NCI-H526 treated with DMSO at 0.1 percent for 48 hours (cell line): ENCODE measurements at regions not wholly inside any gene's neighbourhood (a gene's known extent, or its start where the extent isn't known, plus 50 kb on each side); places are given as distances from the start of the nearest gene placed in this dataset.

ENCODE experiments used
- DNase-seq: peaks from one replicate; lab custom pipeline; 2025; lab: John Stamatoyannopoulos, UW

DNA sequence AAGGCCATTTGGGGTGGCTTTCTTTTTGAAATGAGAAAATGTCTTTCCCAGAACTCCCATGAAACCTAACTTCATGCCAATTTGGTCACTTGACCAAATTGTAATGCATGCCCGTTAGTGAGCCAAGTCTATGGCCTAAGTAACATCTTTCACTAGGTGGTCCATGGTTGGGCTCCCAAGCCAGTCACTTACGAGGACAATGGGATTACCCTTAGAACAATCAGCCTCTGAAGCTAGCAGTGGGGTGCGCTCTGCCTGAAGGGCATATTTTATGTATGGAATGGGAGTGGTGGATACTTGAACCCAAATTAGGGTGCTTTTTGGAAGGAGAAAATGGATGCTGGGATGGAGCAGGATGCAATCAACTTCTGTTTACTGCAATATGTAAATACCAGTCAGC, 127.4 kb upstream of the GOLIM4 start:
- no peak for DNase-seq

DNA sequence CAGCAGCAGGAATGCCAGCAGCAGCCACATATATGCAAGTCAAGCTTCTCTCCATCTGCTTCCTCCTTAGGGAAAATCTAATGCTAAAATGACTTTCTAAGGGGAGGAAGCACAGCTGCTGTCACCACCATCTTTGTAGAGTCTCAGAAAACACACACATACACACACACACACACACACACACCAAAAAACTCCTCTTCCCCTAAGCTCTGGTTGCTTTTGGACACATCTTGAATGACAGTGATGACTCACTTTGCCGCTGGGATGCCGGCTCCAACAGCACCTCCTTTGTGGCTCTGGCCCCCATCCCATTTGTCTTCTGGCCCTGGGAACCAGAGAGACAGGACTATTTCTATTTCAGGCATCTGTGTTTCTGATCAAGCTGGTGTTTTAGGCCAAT, 124.8 kb upstream of the GOLIM4 start:
- no peak for DNase-seq

DNA sequence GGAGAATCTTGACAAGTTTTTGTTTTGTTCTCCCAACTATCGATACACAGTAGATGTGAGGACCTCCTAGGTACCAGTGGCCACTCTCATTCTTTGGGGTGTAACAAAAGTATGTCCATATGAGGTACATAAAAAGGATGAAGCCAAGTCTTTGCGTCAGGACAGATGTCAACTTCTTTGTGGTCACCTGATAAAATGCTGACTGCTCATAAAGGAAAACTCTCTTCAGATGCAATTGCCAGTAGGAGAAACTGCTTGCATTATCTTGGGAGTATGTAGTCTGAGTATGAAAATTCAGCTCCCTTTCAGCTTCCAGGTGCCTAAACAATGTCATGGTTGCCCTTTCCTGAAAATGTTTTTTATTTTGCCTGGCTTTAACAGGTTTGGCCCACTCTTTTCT, 123.8 kb upstream of the GOLIM4 start:
- no peak for DNase-seq

DNA sequence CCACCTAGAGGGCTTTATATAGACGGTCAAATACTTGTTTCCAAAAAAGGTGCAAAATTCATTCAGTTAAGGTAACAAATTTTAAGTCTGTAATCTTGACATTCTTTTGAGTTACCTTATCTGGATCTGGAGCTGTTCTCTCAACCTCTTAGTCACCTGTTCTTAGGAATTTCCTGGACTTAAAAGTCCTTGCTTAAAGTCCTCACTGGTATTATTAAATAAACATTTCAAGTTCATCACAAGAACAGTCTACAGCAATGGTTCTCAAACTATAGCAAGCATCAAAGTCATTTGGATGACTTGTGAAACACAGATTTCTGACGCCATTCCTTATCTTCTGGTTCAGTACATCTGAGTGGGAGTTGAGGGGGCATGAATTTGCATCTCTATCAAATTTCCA, 122.9 kb upstream of the GOLIM4 start:
- no peak for DNase-seq

DNA sequence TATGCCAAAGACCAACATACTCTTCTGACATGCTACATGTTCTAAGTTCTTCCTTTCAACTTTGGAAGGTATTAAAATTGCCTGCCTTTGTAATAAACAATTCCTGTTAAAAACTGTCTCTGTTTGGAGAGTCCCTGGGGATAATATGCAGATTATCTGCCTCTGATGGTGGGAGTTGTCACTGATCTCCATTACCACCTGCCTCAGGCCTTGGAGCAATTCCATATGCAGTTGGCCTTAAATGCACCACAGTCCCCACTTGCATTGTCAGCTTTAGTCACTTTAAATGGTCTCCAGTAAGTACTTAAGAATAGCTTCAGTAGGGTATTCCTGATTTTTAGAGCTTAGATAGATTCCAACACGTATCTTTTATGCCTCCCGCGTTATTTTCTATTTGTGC, 121.1 kb upstream of the GOLIM4 start:
- peak; percentile 24 for DNase-seq

DNA sequence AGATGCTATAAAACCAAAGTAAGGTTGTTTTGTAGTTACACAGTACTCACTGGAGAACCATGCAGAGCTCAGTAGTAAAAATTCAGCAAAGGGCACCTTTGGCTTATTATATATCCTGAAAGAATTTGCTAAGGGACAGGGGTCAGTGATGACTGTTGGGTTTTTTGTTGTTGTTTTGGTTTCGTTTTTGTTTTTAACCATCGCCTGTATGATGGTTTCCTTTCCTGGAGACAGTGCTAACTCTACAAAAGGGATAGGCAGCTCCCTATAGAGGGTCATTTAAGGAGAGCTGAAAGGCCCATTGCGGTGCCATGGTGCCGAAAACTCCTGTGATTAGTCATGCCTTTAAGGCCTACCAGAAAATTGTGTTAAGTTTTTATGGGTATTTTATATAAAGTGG, 118.2 kb upstream of the GOLIM4 start:
- no peak for DNase-seq

DNA sequence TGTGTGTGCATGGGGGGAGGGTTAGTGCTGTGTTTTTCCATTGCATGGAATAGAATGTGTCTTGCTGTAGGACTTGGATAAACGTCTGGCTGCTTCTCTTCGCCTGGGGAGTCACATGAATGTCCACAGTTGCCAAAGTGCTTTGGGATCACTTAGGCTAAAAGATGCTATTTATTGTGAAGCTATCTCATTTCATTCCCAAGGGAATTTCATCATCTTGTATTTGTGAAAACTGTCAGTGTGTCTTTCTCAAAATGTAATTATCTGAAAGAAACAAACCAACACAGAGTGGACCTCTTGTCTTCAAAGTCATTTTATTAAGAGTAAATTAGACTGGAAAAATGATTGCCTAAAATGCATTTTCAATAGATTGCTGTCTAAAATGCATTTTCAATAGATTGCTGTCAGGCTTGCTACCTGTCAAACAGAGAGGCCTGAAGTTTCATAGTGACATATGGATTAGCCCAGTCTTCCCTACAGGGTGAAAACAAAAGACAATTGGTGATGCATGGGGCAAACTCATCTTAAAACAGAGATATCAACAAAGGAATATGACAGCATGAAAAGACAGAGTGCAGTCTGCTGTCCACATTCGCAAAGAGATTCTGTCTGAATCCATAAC, 117.1 kb upstream of the GOLIM4 start:
- DNase-seq, result no peak

DNA sequence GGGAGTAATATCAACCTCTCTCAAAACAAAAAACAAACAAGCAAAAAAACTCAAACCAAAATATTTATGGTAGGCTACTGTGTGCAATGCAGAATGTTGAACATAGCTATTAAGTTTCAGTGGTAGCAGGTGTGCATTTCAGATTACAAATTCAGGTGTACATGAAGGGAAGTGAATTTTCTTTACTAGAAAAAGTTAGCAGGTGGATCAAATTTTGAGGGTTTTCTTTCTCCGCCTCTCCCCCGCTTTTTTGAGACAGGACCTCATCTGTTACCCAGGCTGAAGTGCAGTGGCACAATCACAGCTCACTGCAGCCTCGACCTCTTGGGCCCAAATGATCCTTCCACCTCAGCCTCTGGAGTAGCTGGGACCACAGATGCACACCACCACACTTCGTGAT, 109.7 kb upstream of the GOLIM4 start:
- no peak for DNase-seq

DNA sequence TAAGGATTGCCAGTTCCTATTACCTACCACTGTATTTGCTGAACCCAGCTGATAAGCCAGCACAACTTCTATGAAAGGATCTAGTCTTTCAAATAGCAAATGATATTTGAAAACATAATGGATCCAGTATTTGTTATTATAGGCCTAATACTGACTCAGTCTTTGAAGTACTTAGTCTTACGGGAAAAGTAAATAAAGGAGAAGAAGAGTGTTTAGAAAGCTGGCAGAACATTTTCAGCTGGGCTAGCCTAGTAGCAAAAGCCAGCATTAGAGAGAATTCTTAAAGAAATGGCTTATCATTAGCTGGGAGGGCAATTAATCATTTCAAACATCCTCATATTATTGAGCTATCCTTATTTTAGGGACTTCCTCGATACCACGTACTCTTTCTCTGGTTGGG, 101.4 kb upstream of the GOLIM4 start:
- no peak for DNase-seq

DNA sequence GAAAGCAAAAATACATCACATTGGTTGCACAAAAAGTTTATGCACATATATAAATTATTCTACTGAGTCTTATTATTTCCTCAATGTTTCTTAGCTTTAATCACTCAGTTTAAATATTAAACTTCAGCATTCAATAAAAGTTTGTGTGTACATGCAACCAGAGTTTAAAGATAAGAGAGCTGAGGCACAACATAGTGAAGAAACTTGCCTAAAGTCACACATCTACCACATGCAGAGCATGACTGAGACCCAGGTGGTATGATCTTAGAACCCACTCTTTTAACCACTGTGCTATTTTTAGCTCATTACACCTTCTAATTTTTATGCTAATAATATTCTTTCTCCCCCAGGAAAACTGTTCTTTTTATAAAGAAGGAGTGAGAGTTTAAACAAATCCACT, 96.1 kb upstream of the GOLIM4 start:
- DNase-seq, result no peak

DNA sequence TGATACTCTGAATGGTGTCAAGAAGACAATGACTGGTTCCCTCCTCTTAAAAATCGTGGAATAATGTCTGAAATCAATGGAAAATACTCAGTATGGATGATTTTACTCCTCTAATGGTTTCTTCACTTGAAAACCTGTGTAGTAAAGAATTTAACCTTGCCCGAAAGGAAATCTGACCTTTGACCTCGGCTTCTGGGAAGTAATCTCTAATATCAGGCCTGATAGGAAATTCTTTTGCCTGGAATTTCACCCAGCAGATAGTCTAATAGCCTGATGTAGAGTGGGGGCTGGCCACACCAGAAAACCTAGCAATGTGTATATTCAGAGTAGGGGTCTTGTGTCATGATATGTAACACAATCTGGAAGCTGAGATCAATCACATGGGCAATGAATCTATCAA, 91.5 kb upstream of the GOLIM4 start:
- no peak for DNase-seq

DNA sequence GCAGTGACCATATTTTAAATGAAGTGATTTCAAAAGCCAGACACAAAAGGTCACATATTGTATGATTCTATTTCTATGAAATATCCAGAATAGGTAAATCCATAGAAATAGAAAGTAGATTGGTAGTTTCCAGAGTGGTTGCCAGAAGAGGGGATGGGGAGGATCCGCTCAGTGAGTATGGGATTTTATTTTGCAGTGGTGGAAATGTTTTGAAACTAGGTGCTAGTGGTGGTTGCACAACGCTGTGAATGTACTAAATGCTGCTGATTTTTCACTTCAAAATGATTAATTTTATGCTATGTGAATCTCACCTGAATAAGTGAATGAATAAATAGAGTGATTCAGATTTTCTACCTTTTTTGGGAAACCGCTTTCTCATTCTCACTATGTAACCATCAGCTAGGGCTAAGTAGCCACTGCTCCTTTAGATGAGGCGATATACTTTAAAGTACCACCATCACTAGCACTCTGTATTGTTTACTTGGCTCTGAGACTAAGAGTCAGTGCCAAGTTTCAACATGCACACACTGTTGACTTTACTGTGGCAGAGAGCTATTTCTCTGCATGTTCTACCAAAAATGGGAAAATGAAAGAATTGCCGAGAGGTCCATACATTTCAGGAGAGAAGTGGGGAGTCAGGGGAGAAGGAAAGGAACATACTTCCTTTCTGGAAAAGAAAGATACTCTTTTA, 90.7 kb upstream of the GOLIM4 start:
- no peak for DNase-seq

DNA sequence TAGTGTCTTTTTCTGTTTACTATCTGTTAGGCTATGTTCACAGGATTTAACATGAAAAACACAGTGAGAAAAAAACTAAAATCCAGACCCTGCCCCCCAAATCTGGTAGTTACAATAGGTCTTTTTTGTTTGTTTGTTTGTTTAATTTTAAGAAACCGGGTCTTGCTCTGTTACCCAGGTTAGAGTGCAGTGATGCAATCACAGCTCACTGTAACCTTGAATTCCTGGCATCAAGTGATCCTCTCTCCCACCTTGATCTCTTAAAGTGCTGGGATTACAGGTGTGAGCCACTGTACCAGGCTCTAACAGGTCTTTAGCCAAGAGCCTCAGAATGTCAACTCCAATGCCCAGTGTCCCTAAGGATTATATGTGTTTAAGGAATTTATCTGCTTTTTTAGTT, 88.0 kb upstream of the GOLIM4 start:
- no peak for DNase-seq

DNA sequence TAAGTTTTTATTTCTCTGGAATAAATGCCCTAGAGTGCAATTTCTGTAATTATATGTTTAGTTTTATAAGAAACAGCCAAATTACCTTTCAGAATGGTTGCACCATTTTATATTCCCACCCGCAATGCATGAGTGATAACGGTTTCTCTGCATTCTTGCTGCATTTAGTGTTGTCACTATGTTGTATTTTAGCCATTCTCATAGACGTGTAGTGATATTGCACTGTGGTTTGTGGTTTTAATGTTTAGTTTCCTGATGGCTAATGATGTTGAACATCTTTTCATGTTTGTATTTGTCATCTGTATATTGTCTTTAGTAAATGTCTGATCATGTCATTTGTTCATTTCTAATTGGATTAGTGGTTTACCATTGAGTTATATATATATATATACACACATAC, 73.0 kb upstream of the GOLIM4 start:
- DNase-seq, result no peak

DNA sequence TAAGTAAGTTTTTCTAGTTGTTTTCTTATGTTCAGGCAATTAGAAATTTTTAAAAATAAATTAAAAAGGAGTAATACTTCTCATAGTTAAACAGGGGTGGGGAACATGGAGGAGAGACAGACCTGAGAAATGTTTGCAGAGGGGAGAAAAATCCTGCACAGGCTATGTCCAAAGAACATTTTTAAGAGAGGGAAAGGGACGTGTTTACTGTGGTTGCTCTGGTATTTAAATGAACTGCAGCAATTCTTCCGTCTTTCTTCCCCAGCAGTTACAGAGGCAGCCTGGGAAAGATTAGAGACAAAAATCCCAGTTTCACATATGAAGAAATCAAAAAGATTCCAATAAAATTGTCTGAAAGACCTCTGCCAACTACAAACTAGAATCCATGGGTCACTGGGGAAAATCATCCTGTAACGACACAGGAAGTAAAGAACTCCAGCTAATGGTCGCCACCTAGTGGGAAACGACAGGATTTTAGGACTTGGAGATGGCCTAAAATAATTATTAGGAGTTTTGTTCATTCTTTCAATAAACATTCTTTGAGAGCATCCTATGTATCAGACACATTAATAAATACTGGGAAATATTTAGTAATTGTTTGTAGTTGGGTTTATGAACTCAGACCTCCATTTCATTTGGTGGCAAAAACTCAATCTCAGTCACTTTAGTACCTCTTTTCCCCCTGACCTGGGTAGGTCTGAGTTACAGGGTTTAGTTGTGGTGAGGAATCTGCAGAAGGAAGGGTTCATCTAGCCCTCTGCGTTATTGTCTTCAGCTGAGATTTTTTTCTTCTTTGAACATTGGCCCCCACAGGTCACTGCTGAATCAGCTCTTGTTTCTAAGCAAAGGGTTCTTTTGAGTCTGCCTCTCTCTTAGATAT, 69.9 kb upstream of the GOLIM4 start:
- peak; percentile 15 for DNase-seq

DNA sequence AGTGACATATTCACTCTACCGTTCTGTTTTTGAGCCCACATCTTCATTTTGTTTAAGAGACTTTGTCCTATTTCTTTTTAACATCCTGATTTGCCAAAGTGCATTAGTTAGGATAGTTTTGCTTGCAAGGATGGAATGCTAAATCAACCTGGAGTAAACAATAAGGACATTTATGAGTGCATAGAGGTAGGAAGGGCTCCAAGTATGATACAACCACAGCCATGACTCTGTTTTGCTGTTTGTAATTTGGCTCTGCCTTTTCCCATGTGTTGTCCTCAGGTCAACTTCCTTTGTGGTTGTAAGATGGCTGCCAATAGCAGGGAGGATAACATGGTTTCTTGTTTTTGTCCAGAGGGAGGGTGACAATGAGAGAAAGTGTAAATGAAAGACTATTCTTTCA, 66.4 kb upstream of the GOLIM4 start:
- no peak for DNase-seq

DNA sequence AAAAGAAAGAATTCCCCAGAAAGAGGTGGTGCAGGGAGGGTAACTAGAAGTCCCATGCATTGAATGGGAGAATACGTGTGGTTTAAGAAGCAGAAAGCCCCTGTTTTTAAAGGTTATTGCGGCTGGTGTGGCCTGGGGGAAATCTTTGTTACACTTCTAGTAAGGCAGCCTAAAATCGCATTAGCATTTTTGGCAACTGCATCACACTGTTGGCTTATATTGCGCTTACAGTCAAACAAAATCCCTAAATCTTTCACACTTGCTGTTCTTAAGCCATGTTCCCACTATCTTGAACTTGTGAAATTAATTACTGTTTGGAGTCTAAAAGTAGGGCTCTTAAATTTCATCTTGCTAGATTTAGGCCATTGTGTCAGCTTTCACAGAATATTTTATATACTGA, 66.0 kb upstream of the GOLIM4 start:
- DNase-seq, result no peak

DNA sequence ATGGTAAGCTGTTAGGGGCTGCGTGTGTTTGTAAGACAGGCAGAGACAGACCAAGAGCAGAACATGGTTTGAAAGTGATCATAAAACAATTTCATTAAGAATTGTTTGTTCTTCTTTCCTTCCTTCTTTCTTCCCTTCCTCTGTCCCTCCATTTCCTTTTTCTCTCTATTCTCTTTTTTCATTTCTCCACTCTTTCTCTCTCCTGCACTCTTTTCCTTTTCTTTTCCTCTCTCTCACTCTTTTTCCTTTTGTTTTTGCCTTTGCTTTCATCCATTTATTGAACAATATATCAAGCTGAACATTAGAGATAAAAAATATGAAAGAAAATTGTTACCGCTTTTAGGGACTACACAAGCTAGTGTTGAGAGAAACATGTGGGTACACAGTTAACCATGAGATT, 62.2 kb upstream of the GOLIM4 start:
- DNase-seq, result no peak

DNA sequence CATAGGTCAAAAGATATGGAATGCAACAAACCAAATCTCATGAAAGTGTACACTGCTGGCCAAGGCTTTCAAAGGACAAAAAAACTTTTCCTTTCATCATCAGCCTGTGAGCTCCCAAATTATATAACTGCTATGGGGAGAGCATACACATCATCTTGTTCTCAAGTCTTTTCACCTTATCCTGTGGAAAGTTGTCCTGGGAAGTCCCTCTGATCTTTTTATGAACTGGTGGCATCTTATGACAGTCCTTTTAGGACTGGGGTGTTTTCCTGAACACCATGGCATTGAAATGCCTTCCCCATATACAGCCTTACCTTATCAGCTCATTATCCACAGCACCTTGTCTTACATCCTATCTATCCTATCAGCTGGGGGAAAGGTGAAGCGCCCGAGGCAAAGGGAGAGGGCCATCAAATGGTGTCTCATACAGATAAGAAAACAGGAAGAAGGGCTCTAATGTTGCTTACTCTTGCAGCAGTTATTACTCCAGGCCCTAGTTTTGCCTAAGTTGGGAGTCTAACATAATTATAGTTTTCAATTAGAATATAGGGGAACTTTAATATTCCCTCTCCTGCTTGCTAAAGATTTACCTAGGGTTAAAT, 61.5 kb upstream of the GOLIM4 start:
- DNase-seq, result no peak

DNA sequence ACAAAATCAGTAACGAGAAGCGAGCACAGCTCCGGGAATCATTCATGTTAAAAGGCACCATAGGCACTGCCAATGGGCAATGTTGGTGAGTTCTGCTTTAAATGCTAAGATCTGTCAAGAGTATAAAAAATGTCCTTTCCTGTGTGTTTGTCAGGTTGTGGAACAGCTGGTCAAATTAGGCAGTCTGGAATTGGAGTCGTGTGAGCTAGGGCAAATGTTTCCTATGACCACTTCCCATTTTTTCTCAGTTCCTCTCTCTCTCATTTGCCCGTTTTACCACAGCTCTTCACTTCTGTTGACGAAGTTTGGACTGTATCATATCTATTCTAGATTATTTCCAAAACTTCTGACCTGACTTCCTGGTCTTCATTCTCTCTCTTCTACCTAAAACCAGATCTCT, 60.8 kb upstream of the GOLIM4 start:
- no peak for DNase-seq

DNA sequence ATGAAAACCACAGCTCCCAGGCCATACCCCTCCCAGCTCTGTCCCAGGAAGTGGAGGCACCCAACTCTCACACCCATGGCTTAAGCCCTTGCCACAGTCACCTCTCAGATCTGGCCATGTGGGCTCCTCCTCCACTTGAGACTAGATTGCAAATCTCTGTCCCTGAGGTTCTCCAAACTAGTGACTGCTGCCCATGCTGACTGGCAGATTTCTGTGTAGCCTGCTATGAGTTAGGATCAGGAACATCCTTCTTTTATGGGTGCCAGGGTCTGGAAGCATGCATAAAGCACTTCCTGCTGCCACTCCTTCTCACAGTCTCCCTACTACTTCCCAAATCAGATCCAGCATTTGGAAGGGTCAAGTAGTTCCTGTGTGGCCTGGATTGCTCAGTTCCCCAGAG, 59.6 kb upstream of the GOLIM4 start:
- no peak for DNase-seq

DNA sequence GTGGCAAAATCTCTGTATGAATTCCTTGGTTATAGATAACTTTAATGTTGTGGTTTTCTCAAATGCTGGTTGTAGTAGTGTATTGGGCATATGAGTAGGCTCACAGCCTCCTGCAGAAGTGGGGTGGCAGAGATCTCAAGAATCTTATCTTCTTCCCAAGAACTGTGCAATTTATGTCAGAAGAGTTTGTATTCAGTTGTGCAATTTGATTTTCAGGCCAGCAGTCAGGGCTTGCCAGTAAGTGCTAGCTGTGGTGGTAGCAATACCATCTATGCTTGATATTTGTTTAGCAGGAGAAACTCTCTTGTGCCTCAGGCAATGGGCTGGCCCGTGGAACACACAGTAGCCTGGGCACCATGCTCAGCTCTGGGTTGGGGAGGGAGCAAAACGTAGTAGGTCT, 58.4 kb upstream of the GOLIM4 start:
- DNase-seq, result no peak

DNA sequence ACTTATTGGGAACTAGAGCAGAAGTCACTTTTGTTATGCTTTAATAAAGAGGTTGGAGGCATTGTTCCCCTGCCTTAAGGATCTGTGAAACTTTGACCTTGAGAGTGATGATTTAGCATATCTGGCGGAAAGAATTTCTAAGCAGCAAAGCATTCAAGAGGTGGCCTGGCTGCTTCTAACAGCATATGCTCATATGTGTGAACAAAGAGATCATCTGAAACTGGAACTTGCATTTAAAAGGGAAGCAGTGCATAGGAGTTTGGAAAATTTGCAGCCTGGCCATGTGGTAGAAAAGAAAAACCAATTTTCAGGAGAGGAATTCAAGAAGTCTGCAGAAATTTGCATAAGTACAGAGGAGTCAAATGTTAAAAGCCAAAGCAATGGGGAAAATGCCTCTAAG, 56.4 kb upstream of the GOLIM4 start:
- DNase-seq, result no peak
